RWPE2 (cell line): ENCODE measurements at regions not wholly inside any gene's neighbourhood (a gene's known extent, or its start where the extent isn't known, plus 50 kb on each side); places are given as distances from the start of the nearest gene placed in this dataset.
A peak's percentile ranks its signal among the peaks of the same experiment; 100 is the strongest.

Experiments
- ATAC-seq: fragments of 200-7000 bp; cut with Tn5 transposase; 3 replicates; pipeline ENCODE4 v1.9.1; 2021; ENCODE audit warnings: low read depth
- DNase-seq: peaks from one replicate; pipeline ENCODE4 v3.0.0-alpha.2; 2020; ENCODE audit warnings: low spot score
- H3K27ac ChIP-seq: fragments of 450-650 bp; 2 replicates; pipeline ENCODE4 v1.5.1; 2017; ENCODE audit warnings: mild to moderate bottlenecking; ENCODE audit not compliant: poor library complexity, severe bottlenecking
- H3K27me3 ChIP-seq: fragments of 250-450 bp; sonication (Bioruptor Pico); 2 replicates; pipeline ENCODE4 v1.5.1; 2021; ENCODE audit warnings: mild to moderate bottlenecking, moderate library complexity; ENCODE audit not compliant: insufficient read depth, poor library complexity, severe bottlenecking
- H3K36me3 ChIP-seq: fragments of 250-450 bp; sonication (Bioruptor Pico); 2 replicates; pipeline ENCODE4 v1.5.1; 2020; ENCODE audit warnings: low read depth, mild to moderate bottlenecking, moderate library complexity
- H3K4me1 ChIP-seq: fragments of 250-450 bp; sonication (Bioruptor Pico); 2 replicates; pipeline ENCODE4 v1.5.1; 2021; ENCODE audit warnings: mild to moderate bottlenecking, moderate library complexity; ENCODE audit not compliant: insufficient read depth, poor library complexity, severe bottlenecking
- H3K4me3 ChIP-seq: fragments of 250-450 bp; sonication (Bioruptor Pico); 2 replicates; pipeline ENCODE4 v1.5.1; 2021; ENCODE audit warnings: mild to moderate bottlenecking, moderate library complexity; ENCODE audit not compliant: severe bottlenecking
- H3K9me3 ChIP-seq: fragments of 250-450 bp; sonication (Bioruptor Pico); 2 replicates; pipeline ENCODE4 v1.5.1; 2021; ENCODE audit warnings: mild to moderate bottlenecking, moderate library complexity; ENCODE audit not compliant: severe bottlenecking
- TF ChIP-seq, protein P1 (sequence below): fragments of 450-650 bp; IDR thresholded peaks from one replicate; pipeline ENCODE4 v1.5.1; 2017; ENCODE audit warnings: mild to moderate bottlenecking, moderate library complexity; ENCODE audit not compliant: poor library complexity, severe bottlenecking

DNA sequence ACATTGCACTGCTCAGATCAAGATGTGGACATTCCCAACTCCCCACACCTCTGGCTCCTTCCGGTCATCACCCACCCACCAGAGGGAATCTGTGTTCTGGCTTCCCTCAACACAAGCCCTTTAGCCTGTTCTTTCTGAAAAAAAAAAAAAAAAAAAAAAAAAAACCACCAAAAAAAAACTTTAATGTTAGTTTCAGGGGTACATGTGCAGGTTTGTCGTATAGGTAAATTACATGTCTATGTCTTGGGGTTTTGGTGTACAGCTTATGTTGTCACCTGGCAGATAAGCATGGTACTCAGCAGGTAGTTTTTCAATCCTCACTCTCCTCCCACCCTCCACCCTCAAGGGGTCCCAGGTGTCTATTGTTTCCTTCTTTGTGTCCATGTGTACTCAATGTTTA is 135.8 kb upstream of the FOXA2 start:
- TF ChIP-seq, protein P1, sequence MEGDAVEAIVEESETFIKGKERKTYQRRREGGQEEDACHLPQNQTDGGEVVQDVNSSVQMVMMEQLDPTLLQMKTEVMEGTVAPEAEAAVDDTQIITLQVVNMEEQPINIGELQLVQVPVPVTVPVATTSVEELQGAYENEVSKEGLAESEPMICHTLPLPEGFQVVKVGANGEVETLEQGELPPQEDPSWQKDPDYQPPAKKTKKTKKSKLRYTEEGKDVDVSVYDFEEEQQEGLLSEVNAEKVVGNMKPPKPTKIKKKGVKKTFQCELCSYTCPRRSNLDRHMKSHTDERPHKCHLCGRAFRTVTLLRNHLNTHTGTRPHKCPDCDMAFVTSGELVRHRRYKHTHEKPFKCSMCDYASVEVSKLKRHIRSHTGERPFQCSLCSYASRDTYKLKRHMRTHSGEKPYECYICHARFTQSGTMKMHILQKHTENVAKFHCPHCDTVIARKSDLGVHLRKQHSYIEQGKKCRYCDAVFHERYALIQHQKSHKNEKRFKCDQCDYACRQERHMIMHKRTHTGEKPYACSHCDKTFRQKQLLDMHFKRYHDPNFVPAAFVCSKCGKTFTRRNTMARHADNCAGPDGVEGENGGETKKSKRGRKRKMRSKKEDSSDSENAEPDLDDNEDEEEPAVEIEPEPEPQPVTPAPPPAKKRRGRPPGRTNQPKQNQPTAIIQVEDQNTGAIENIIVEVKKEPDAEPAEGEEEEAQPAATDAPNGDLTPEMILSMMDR = no peak
- H3K36me3 ChIP-seq = no peaks in the 10 kb centered on the region
- no peak overlapping the region for H3K27ac ChIP-seq
- no peaks in the 10 kb centered on the region for H3K27me3 ChIP-seq
- DNase-seq (no peak), ATAC-seq (no peak)
- no peak overlapping the region for H3K4me3 ChIP-seq
- H3K4me1 ChIP-seq = peaks cover 27% of the 10 kb centered on the region
- no peaks in the 10 kb centered on the region for H3K9me3 ChIP-seq

DNA sequence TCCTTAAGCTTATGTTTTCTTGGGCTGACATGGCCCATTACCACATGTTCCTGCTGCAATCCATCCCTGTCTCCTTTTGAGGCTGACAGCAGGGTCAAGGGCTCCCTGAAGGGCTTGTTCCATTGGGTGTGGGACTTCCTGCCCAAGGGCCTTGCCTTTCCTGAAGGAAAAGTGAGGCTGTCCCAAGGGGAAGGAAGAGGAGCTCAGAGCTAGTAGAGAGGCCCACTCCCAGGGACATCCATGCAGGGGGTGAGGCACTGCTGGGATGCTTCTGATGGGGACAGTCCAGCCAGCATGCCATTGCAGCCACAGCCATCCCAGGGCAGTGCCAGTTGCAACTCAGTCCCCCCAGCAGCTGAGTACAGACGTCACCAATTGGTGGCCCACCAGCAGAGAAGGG is 138.4 kb upstream of the FOXA2 start:
- Histone ChIP-seq H3K4me1 (peaks cover 16% of the 10 kb centered on the region), H3K9me3 (no peaks in the 10 kb centered on the region), H3K36me3 (no peaks in the 10 kb centered on the region), H3K27me3 (no peaks in the 10 kb centered on the region), H3K27ac (no peak overlapping the region), H3K4me3 (no peak overlapping the region)
- DNase-seq = no peak
- TF ChIP-seq, protein P1 = no peak
- no peak for ATAC-seq

DNA sequence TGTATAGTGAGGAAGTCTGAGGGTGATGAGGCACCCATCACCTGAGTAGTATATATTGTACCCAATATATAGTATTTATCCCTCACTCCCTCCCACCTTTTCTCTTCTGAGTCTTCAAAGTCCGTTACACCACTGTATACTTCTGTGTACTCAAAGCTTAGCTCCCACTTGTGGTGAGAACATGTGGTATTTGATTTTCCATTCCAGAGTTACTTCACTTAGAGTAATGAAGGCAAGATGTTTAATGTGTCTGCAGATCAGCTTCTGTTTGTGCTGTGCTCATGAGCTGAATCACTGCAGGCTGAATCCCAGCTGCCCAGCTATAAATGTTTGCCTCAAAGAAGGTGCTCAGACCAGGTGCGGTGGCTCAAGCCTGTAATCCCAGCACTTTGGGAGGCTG is 139.3 kb upstream of the FOXA2 start:
- Histone ChIP-seq H3K36me3 (no peaks in the 10 kb centered on the region), H3K9me3 (no peaks in the 10 kb centered on the region), H3K27ac (no peak overlapping the region), H3K4me3 (no peak overlapping the region), H3K27me3 (no peaks in the 10 kb centered on the region), H3K4me1 (peaks cover 18% of the 10 kb centered on the region)
- TF ChIP-seq, protein P1 = no peak
- ATAC-seq (peak; percentile 13; the same call in 1 of the 3 replicates), DNase-seq (no peak)

DNA sequence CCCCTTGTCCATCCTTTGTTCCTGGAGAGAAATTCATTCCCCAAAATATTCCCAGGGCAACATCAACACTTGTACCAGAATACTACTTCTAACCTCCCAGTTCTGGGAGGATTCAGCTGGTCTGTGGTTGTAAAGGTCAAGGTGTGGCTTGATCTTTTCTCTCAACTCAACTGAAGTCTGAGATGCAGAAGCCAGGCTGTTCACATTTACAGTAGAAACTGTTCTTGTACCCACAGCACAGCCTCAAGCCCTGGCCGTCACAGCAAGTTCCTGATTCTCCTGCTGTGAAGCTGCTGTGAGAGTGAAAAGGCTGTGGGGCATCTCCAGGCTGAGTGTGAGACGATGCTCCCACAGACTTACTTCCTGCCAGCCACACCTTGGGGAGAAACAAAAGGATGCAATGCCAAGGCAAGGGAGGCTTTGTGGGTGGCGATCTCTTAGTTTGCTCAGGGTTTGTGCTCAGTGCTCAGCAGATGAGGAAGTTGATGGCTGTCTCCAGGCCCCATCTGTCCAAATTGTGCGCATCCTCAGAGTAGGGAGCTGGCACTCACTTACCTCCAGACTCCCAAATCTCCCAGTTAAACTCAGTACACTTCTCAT is 143.9 kb upstream of the FOXA2 start:
- no peaks in the 10 kb centered on the region for H3K27me3 ChIP-seq
- no peaks in the 10 kb centered on the region for H3K9me3 ChIP-seq
- H3K27ac ChIP-seq = peak overlapping the region; percentile 4
- H3K4me3 ChIP-seq = no peak overlapping the region
- H3K4me1 ChIP-seq = peaks cover 18% of the 10 kb centered on the region
- TF ChIP-seq, protein P1 = no peak
- ATAC-seq (no peak), DNase-seq (no peak)
- H3K36me3 ChIP-seq = no peaks in the 10 kb centered on the region

DNA sequence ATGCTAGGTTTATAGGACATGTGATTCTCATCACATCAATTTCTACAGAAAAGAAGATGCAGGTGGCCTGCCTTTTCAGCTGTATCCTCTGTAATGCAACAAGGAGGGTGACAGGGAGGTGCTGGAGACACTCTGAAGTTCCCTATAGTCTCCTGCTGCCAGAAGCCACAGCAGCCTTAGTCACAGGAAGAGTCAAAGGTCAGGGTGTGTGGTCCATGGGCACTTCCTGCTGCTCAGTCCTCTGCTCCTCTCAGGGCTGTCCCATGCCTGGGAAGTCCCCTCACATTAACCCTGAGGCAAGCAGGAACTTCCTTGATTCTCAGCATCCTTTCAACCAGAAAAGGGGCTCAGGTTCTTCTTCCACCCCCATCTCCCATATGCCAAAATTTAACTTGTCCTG is 144.8 kb upstream of the FOXA2 start:
- ATAC-seq = 0 out of 3 replicates have a peak, but pooled peaks have one; percentile 28
- no peak overlapping the region for H3K27ac ChIP-seq
- no peaks in the 10 kb centered on the region for H3K9me3 ChIP-seq
- no peak for DNase-seq
- TF ChIP-seq, protein P1 = no peak
- H3K27me3 ChIP-seq = no peaks in the 10 kb centered on the region
- H3K4me1 ChIP-seq = peaks cover 18% of the 10 kb centered on the region
- H3K36me3 ChIP-seq = no peaks in the 10 kb centered on the region
- H3K4me3 ChIP-seq = no peak overlapping the region
